B cell (primary cell): ENCODE measurements at regions not wholly inside any gene's neighbourhood (a gene's known extent, or its start where the extent isn't known, plus 50 kb on each side); places are given as distances from the start of the nearest gene placed in this dataset.

Source experiments
- CTCF ChIP-seq: fragments of 200-600 bp; IDR thresholded peaks from one replicate; pipeline ENCODE4 v1.8.0; 2022; ENCODE audit warnings: antibody characterized with exemption, mild to moderate bottlenecking
- EZH2 ChIP-seq: IDR thresholded peaks from 2 replicates; pipeline ENCODE4 v1.6.1; 2012; ENCODE audit warnings: borderline replicate concordance, low read depth, mild to moderate bottlenecking, moderate library complexity, low read length; ENCODE audit not compliant: insufficient read depth, poor library complexity, severe bottlenecking

- TF ChIP-seq CTCF: no peak
- TF ChIP-seq EZH2: no peak
These were observed 301.7 kb upstream of the SEMA6A start for GRCh38 chr5:116876240-116876840.
